ENCODE measurements at regions not wholly inside any gene's neighbourhood (a gene's known extent, or its start where the extent isn't known, plus 50 kb on each side); places are given as distances from the start of the nearest gene placed in this dataset.
"Not testable (repeated sequence)": the region's sequence is repeated elsewhere in the genome, so short reads cannot be mapped to it uniquely, and the experiment has no call there.

GRCh38 chr10:108338146-108338545 lies 1173.6 kb upstream of the SORCS1 start:
- TF ChIP-seq CTCF (conservative IDR thresholded peaks at IDR 0.05) = no peak
- no peak for DNase-seq (ENCODE audit: low read depth, low spot score)
- no peaks in the 10 kb centered on the region for H3K36me3 Mint-ChIP-seq (ENCODE audit: low read depth)
- no peaks in the 10 kb centered on the region for H3K4me1 Mint-ChIP-seq
- no peaks in the 10 kb centered on the region for H3K27me3 Mint-ChIP-seq (ENCODE audit: low read depth)
- peaks cover 7% of the 10 kb centered on the region for H3K9me3 Mint-ChIP-seq
- no peak overlapping the region for H3K4me3 Mint-ChIP-seq
- no peak overlapping the region for H3K27ac Mint-ChIP-seq (ENCODE audit: unreplicated experiment)

GRCh38 chr10:108336836-108337235 lies 1172.3 kb upstream of the SORCS1 start:
- peaks cover 6% of the 10 kb centered on the region for H3K9me3 Mint-ChIP-seq
- H3K27ac Mint-ChIP-seq (ENCODE audit: unreplicated experiment) = no peak overlapping the region
- no peak overlapping the region for H3K4me3 Mint-ChIP-seq
- H3K27me3 Mint-ChIP-seq (ENCODE audit: low read depth) = no peaks in the 10 kb centered on the region
- no peak for DNase-seq (ENCODE audit: low read depth, low spot score)
- TF ChIP-seq CTCF (conservative IDR thresholded peaks at IDR 0.05) = no peak
- no peaks in the 10 kb centered on the region for H3K4me1 Mint-ChIP-seq
- no peaks in the 10 kb centered on the region for H3K36me3 Mint-ChIP-seq (ENCODE audit: low read depth)

- DNase-seq (ENCODE audit: low read depth, low spot score) = no peak
- Mint-ChIP-seq H3K4me3 (no peak overlapping the region), H3K9me3 (no peaks in the 10 kb centered on the region), H3K27ac (ENCODE audit: unreplicated experiment) (no peak overlapping the region), H3K36me3 (ENCODE audit: low read depth) (no peaks in the 10 kb centered on the region), H3K4me1 (no peaks in the 10 kb centered on the region), H3K27me3 (ENCODE audit: low read depth) (no peaks in the 10 kb centered on the region)
- TF ChIP-seq CTCF (conservative IDR thresholded peaks at IDR 0.05) = no peak
Observed at GRCh38 chr10:108327706-108328105, 1163.2 kb upstream of the SORCS1 start.

GRCh38 chr10:108323274-108323798 lies 1158.8 kb upstream of the SORCS1 start:
- no peak for DNase-seq (ENCODE audit: low read depth, low spot score)
- Mint-ChIP-seq H3K27ac (ENCODE audit: unreplicated experiment) (no peak overlapping the region), H3K4me3 (no peak overlapping the region), H3K9me3 (no peaks in the 10 kb centered on the region), H3K36me3 (ENCODE audit: low read depth) (no peaks in the 10 kb centered on the region), H3K27me3 (ENCODE audit: low read depth) (no peaks in the 10 kb centered on the region), H3K4me1 (no peaks in the 10 kb centered on the region)
- TF ChIP-seq CTCF (conservative IDR thresholded peaks at IDR 0.05) = no peak

GRCh38 chr10:108319434-108320222 lies 1155.1 kb upstream of the SORCS1 start:
- Mint-ChIP-seq H3K36me3 (ENCODE audit: low read depth) (no peaks in the 10 kb centered on the region), H3K27me3 (ENCODE audit: low read depth) (no peaks in the 10 kb centered on the region), H3K4me1 (no peaks in the 10 kb centered on the region), H3K9me3 (no peaks in the 10 kb centered on the region), H3K4me3 (no peak overlapping the region), H3K27ac (ENCODE audit: unreplicated experiment) (no peak overlapping the region)
- DNase-seq (ENCODE audit: low read depth, low spot score) = no peak
- TF ChIP-seq CTCF (conservative IDR thresholded peaks at IDR 0.05) = no peak

GRCh38 chr10:108315636-108316035 lies 1151.1 kb upstream of the SORCS1 start:
- peak overlapping the region; percentile 90 for H3K4me3 Mint-ChIP-seq
- DNase-seq (ENCODE audit: low read depth, low spot score); H3K4me1 Mint-ChIP-seq; H3K36me3 Mint-ChIP-seq (ENCODE audit: low read depth); H3K27me3 Mint-ChIP-seq (ENCODE audit: low read depth); H3K9me3 Mint-ChIP-seq: not testable (repeated sequence)
- H3K27ac Mint-ChIP-seq (ENCODE audit: unreplicated experiment) = peak overlapping the region; percentile 94

Data from neural crest cell (in vitro differentiated cells).